ENCODE measurements at regions not wholly inside any gene's neighbourhood (a gene's known extent, or its start where the extent isn't known, plus 50 kb on each side); places are given as distances from the start of the nearest gene placed in this dataset.

GRCh38 chrX:95622200-95622599, 1062.4 kb upstream of the DIAPH2 start:
- intact Hi-C loops (cut with DNase I) = no loop called here

GRCh38 chrX:95626748-95627147, 1057.9 kb upstream of the DIAPH2 start:
- H3K4me3 ChIP-seq = no peak overlapping the region
- 23 to 48% (median 26%) methylated on average over 1 of the region's 1 CpG for WGBS, 4 donors
- no peaks in the 10 kb centered on the region for H3K4me1 ChIP-seq (replicated peaks in 1 of 2)
- intact Hi-C loops (cut with DNase I) = no loop called here
- DNase-seq = no peak
- H3K36me3 ChIP-seq (replicated peaks in 1 of 2) = no peaks in the 10 kb centered on the region
- TF ChIP-seq CTCF (IDR thresholded peaks at IDR 0.05) = no peak
- no peak for TF ChIP-seq POLR2A (IDR thresholded peaks at IDR 0.05)
- H3K27ac ChIP-seq = no peak overlapping the region
- peaks cover 4% of the 10 kb centered on the region for H3K27me3 ChIP-seq
- H3K9me3 ChIP-seq (replicated peaks in 1 of 3) = no peaks in the 10 kb centered on the region

More at GRCh38 chrX:95622200-95622599, 1062.4 kb upstream of the DIAPH2 start:
- TF ChIP-seq POLR2A (IDR thresholded peaks at IDR 0.05) (no peak), CTCF (IDR thresholded peaks at IDR 0.05) (no peak)
- 28 to 49% (median 38%) methylated on average over 5 of the region's 5 CpGs for WGBS, 4 donors
- Histone ChIP-seq H3K27ac (no peak overlapping the region), H3K36me3 (replicated peaks in 1 of 2) (no peaks in the 10 kb centered on the region), H3K27me3 (peaks cover 5% of the 10 kb centered on the region), H3K9me3 (replicated peaks in 1 of 3) (no peaks in the 10 kb centered on the region), H3K4me3 (no peak overlapping the region), H3K4me1 (replicated peaks in 1 of 2) (no peaks in the 10 kb centered on the region)
- DNase-seq = peak in 4 of 7 donors; percentile 18 to 39 (median 26)

DNA sequence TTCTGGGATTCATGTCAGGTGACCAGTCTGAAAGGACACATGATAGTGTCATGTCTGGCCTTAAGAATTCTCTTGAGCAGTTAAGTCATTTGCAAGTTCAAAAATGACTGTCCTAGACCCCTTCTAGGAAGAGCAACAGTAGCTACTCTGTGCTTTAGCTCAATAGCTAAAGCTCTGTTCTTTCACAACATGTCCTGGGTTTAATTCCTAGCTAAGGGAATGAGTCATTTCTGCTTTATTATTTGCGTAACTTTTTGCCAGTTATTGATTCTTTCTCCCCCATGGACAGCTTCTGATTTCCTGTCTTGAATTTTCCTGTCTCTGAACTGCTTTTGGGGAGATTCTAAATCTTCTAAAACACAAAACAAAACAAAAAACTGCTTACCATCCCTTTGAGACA, 1055.8 kb upstream of the DIAPH2 start:
- Histone ChIP-seq H3K27me3 (no peaks in the 10 kb centered on the region), H3K9me3 (replicated peaks in 1 of 3) (no peaks in the 10 kb centered on the region), H3K36me3 (replicated peaks in 1 of 2) (no peaks in the 10 kb centered on the region), H3K4me3 (no peak overlapping the region), H3K4me1 (replicated peaks in 1 of 2) (no peaks in the 10 kb centered on the region), H3K27ac (no peak overlapping the region)
- no peak for TF ChIP-seq CTCF (IDR thresholded peaks at IDR 0.05)
- TF ChIP-seq POLR2A (IDR thresholded peaks at IDR 0.05) = no peak
- 85 to 100% (median 87%) methylated on average over 1 of the region's 1 CpG for WGBS, 4 donors
- intact Hi-C loops (cut with DNase I) = no loop called here
- DNase-seq = no peak

DNA sequence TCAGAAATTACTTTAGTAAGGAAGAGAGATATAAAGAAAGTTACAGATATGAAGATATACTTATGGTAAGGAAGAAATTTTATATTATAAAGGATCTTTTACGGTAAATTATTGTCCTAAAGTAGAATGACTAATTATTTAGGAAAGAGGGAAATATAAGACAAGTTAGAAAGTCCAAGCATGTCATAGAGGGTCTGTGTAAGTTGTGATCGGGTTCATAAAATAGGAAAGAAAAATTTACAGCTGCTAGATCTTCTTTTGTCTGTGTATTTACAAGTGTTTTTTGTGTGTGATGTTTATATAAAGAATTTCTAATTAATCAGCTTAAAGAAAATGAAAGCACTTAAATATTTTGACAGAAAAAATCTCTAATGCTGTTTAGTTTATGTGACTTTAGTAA, 1054.9 kb upstream of the DIAPH2 start:
- no peak overlapping the region for H3K27ac ChIP-seq
- no peaks in the 10 kb centered on the region for H3K27me3 ChIP-seq
- H3K36me3 ChIP-seq (replicated peaks in 1 of 2) = no peaks in the 10 kb centered on the region
- intact Hi-C loops (cut with DNase I) = no loop called here
- 60 to 93% (median 83%) methylated on average over 2 of the region's 2 CpGs for WGBS, 4 donors
- TF ChIP-seq CTCF (IDR thresholded peaks at IDR 0.05) (no peak), POLR2A (IDR thresholded peaks at IDR 0.05) (no peak)
- no peaks in the 10 kb centered on the region for H3K4me1 ChIP-seq (replicated peaks in 1 of 2)
- H3K4me3 ChIP-seq = no peak overlapping the region
- no peak for DNase-seq
- no peaks in the 10 kb centered on the region for H3K9me3 ChIP-seq (replicated peaks in 1 of 3)

All from adrenal gland (tissue), 9 donors.